HCT116 (cell line): ENCODE measurements at regions not wholly inside any gene's neighbourhood (a gene's known extent, or its start where the extent isn't known, plus 50 kb on each side); places are given as distances from the start of the nearest gene placed in this dataset.

Source experiments
- ATAC-seq: fragments of 200-7000 bp; cut with Tn5 transposase; 2 replicates; pipeline ENCODE4 v1.9.1; 2020; ENCODE audit warnings: mild to moderate bottlenecking, moderate library complexity
- BruUV-seq: library from RNA; stranded (reverse); fragments of 400-500 nt; replicated peaks from 2 replicates; lab custom pipeline; 2021; lab: Mats Ljungman, UMichigan
- CTCF ChIA-PET: fragments of 300-600 bp; sonication (Branson Sonifier 250); formaldehyde crosslinking; loops from one replicate; lab custom pipeline; 2021; ENCODE audit warnings: antibody characterized with exemption; lab: Charles Lee
- POLR2A ChIA-PET: fragments of 300-600, 350-600 bp; sonication (Branson Sonifier 250); formaldehyde crosslinking; loops from one replicate; lab custom pipeline; 2021; ENCODE audit warnings: antibody characterized with exemption; lab: Charles Lee
- RAD21 ChIA-PET, 2 experiments: fragments of 300-600 bp; sonication (Branson Sonifier 250); formaldehyde crosslinking; loops; one replicate each; lab custom pipeline; 2023; ENCODE audit warnings: low total read pairs in 2 of 2; ENCODE audit not compliant: uncharacterized antibody in 2 of 2, unreplicated experiment in 2 of 2, low non-redundant PET in 1 of 2; lab: Charles Lee
- DNase-seq: peaks from one replicate; pipeline ENCODE4 v3.0.0-alpha.2; 2010; ENCODE audit warnings: low read depth, low spot score
- H2AFZ ChIP-seq: fragments of 200-600 bp; shearing (Covaris generic), sonication (generic); 2 replicates; pipeline ENCODE4 v1.6.1; 2017; ENCODE audit warnings: low read depth, mixed run types, mixed read lengths, antibody characterized with exemption, low read length; ENCODE audit not compliant: poor library complexity, severe bottlenecking
- H3K27ac ChIP-seq: 2 replicates; pipeline ENCODE4 v1.5.1; 2012; ENCODE audit warnings: low read depth, low read length
- H3K27me3 ChIP-seq: fragments of 200-600 bp; sonication (generic); 2 replicates; pipeline ENCODE4 v1.6.1; 2016; ENCODE audit warnings: mixed run types, low read length, mixed read lengths; ENCODE audit not compliant: insufficient read depth
- H3K36me3 ChIP-seq, 2 experiments: fragments of 200-500 bp in 1 of 2; fragments of 200-600 bp in 1 of 2; sonication (Bioruptor generic) in 1 of 2; sonication (generic) in 1 of 2; 2 replicates each; pipeline versions ENCODE4 v1.5.1 to v1.6.1; 2014 to 2016; ENCODE audit warnings: low read length in 2 of 2, inconsistent platforms in 1 of 2, mixed read lengths in 1 of 2, mixed run types in 1 of 2; ENCODE audit not compliant: insufficient read depth in 2 of 2, control insufficient read depth in 1 of 2
- H3K4me1 ChIP-seq, 2 experiments: fragments of 200-600 bp in 1 of 2; sonication (generic) in 1 of 2; 2 replicates each; pipeline versions ENCODE4 v1.5.1 to v1.6.1; 2012 to 2017; ENCODE audit warnings: low read length in 2 of 2, inconsistent platforms in 1 of 2, mild to moderate bottlenecking in 1 of 2, mixed read lengths in 1 of 2, mixed run types in 1 of 2, moderate library complexity in 1 of 2; ENCODE audit not compliant: insufficient read depth in 2 of 2, control insufficient read depth in 1 of 2
- H3K4me2 ChIP-seq: fragments of 200-600 bp; sonication (generic); 2 replicates; pipeline ENCODE4 v1.6.1; 2017; ENCODE audit warnings: mixed run types, low read length, mixed read lengths
- H3K4me3 ChIP-seq, 2 experiments: fragments of 200-600 bp in 1 of 2; sonication (generic) in 1 of 2; replicated peaks in 1 of 2; 2 replicates each; pipeline ENCODE4 v1.5.1; 2011 to 2016; ENCODE audit warnings: low read length in 2 of 2, control low read depth in 1 of 2, low read depth in 1 of 2, mild to moderate bottlenecking in 1 of 2, mixed read lengths in 1 of 2, mixed run types in 1 of 2
- H3K79me2 ChIP-seq: fragments of 200-600 bp; sonication (generic); 2 replicates; pipeline ENCODE4 v1.6.1; 2017; ENCODE audit warnings: mild to moderate bottlenecking, mixed run types, low read length, moderate library complexity, mixed read lengths; ENCODE audit not compliant: insufficient read depth
- H3K9ac ChIP-seq: fragments of 200-600 bp; sonication (generic); 2 replicates; pipeline ENCODE4 v1.6.1; 2016; ENCODE audit warnings: low read length, mixed read lengths
- H3K9me2 ChIP-seq: fragments of 200-600 bp; sonication (generic), shearing (Covaris generic); 2 replicates; pipeline ENCODE4 v1.6.1; 2017; ENCODE audit warnings: mixed run types, mild to moderate bottlenecking, moderate library complexity; ENCODE audit not compliant: insufficient read depth
- H3K9me3 ChIP-seq, 2 experiments: fragments of 200-500 bp in 1 of 2; fragments of 200-600 bp in 1 of 2; sonication (Bioruptor generic) in 1 of 2; sonication (generic) in 1 of 2; 2 replicates each; pipeline ENCODE4 v1.6.1; 2014 to 2017; ENCODE audit warnings: low read length in 2 of 2, mixed read lengths in 2 of 2, inconsistent platforms in 1 of 2, low read depth in 1 of 2, mild to moderate bottlenecking in 1 of 2, mixed run types in 1 of 2, moderate library complexity in 1 of 2; ENCODE audit not compliant: control insufficient read depth in 1 of 2, insufficient read depth in 1 of 2
- H4K20me1 ChIP-seq: fragments of 200-600 bp; sonication (generic), shearing (Covaris generic); 2 replicates; pipeline ENCODE4 v1.6.1; 2017; ENCODE audit warnings: mixed run types, mild to moderate bottlenecking, moderate library complexity; ENCODE audit not compliant: insufficient read depth
- CBX3 ChIP-seq: IDR thresholded peaks from 2 replicates; pipeline ENCODE4 v1.6.1; 2012; ENCODE audit warnings: low read depth
- EGR1 ChIP-seq: IDR thresholded peaks from 2 replicates; pipeline ENCODE4 v1.6.1; 2012; ENCODE audit warnings: low read depth
- ELF1 ChIP-seq: IDR thresholded peaks from 2 replicates; pipeline ENCODE4 v1.6.1; 2012; ENCODE audit warnings: low read depth, borderline replicate concordance
- FOSL1 ChIP-seq: IDR thresholded peaks from 2 replicates; pipeline ENCODE4 v1.6.1; 2012; ENCODE audit warnings: low read depth
- JUND ChIP-seq: IDR thresholded peaks from 2 replicates; pipeline ENCODE4 v1.6.1; 2012
- MAX ChIP-seq: IDR thresholded peaks from 2 replicates; pipeline ENCODE4 v1.6.1; 2012
- POLR2A ChIP-seq: IDR thresholded peaks from 2 replicates; pipeline ENCODE4 v1.7.0; 2011; ENCODE audit warnings: borderline replicate concordance; ENCODE audit not compliant: insufficient read depth, insufficient read length; ENCODE audit errors: extremely low read depth
- POLR2AphosphoS5 ChIP-seq: IDR thresholded peaks from 2 replicates; pipeline ENCODE4 v1.6.1; 2011; ENCODE audit warnings: mild to moderate bottlenecking, low read depth, low read length, moderate library complexity
- RAD21 ChIP-seq: IDR thresholded peaks from 2 replicates; pipeline ENCODE4 v1.6.1; 2012; ENCODE audit warnings: low read depth, mild to moderate bottlenecking
- SIN3A ChIP-seq: IDR thresholded peaks from 2 replicates; pipeline ENCODE4 v1.6.1; 2012; ENCODE audit warnings: low read depth
- SP1 ChIP-seq: IDR thresholded peaks from 2 replicates; pipeline ENCODE4 v1.6.1; 2012; ENCODE audit warnings: low read depth
- ZBTB33 ChIP-seq: IDR thresholded peaks from 2 replicates; pipeline ENCODE4 v1.6.1; 2011; ENCODE audit warnings: mild to moderate bottlenecking, low read length, moderate library complexity; ENCODE audit not compliant: insufficient replicate concordance; ENCODE audit errors: extremely low read depth
- ZNF274 ChIP-seq: fragments of 200-500 bp; sonication (Bioruptor generic); IDR thresholded peaks from 2 replicates; pipeline ENCODE4 v1.6.1; 2014; ENCODE audit warnings: mild to moderate bottlenecking, low read depth, low read length, inconsistent platforms
- intact Hi-C: fragments of 100-400 bp; cut with micrococcal nuclease; formaldehyde crosslinking; loops from 2 replicates; pipeline ENCODE4 v1.10.0; 2022

- TF ChIP-seq FOSL1 = no peak
- no peak for TF ChIP-seq SP1
- Histone ChIP-seq H3K9me2 (0 out of 2 replicates have a peak, but pooled peaks cover 3% of the 10 kb centered on the region), H3K4me3 (no peak overlapping the region), H3K36me3 (no peaks in the 10 kb centered on the region), H4K20me1 (no peaks in the 10 kb centered on the region), H3K27ac (no peak overlapping the region), H3K9ac (no peak overlapping the region), H2AFZ (no peak overlapping the region), H3K4me2 (no peak overlapping the region), H3K79me2 (no peaks in the 10 kb centered on the region), H3K27me3 (no peaks in the 10 kb centered on the region), H3K4me1 (no peaks in the 10 kb centered on the region), H3K9me3 (no peaks in the 10 kb centered on the region)
- ATAC-seq (no peak), DNase-seq (no peak)
- ChIA-PET CTCF (no interaction called here), POLR2A (no interaction called here), RAD21 (no interaction called here)
- BruUV-seq = no TSS peak
- intact Hi-C loops = no loop called here
Observed at GRCh38 chr7:120181499-120181898, 91.5 kb upstream of the KCND2 start.

- ChIA-PET POLR2A (no interaction called here), RAD21 (no interaction called here), CTCF (no interaction called here)
- ATAC-seq (no peak), DNase-seq (no peak)
- no peak overlapping the region for H3K27ac ChIP-seq
- no peak overlapping the region for H3K9ac ChIP-seq
- H3K4me1 ChIP-seq = no peaks in the 10 kb centered on the region
- H3K4me3 ChIP-seq = no peak overlapping the region
- 0 out of 2 replicates have a peak, but pooled peaks cover 3% of the 10 kb centered on the region for H3K9me2 ChIP-seq
- H4K20me1 ChIP-seq = no peaks in the 10 kb centered on the region
- no peaks in the 10 kb centered on the region for H3K36me3 ChIP-seq
- no peak overlapping the region for H2AFZ ChIP-seq
- H3K9me3 ChIP-seq = no peaks in the 10 kb centered on the region
- no peaks in the 10 kb centered on the region for H3K79me2 ChIP-seq
- no peaks in the 10 kb centered on the region for H3K27me3 ChIP-seq
- TF ChIP-seq EGR1 (no peak), ZNF274 (no peak), ELF1 (no peak), MAX (no peak), POLR2A (no peak), POLR2AphosphoS5 (no peak), RAD21 (no peak), CBX3 (no peak), SIN3A (no peak), JUND (no peak), SP1 (no peak), ZBTB33 (no peak)
- no TSS peak for BruUV-seq
- intact Hi-C loops = no loop called here
- H3K4me2 ChIP-seq = no peak overlapping the region
Observed at GRCh38 chr7:120184866-120185265, 88.1 kb upstream of the KCND2 start.
